ENCODE measurements at regions not wholly inside any gene's neighbourhood (a gene's known extent, or its start where the extent isn't known, plus 50 kb on each side); places are given as distances from the start of the nearest gene placed in this dataset.

- no peak overlapping the region for H3K4me3 Mint-ChIP-seq
- H3K4me1 Mint-ChIP-seq (ENCODE audit: low read depth): no peaks in the 10 kb centered on the region
- DNase-seq (no peak), ATAC-seq (replicated peaks in 1 of 2) (no peak)
- H3K36me3 Mint-ChIP-seq (ENCODE audit: insufficient read depth in 2 of 2): no peaks in the 10 kb centered on the region
- peaks cover 10 to 15% of the 10 kb centered on the region in 2 donors for H3K9me3 Mint-ChIP-seq
- H3K27ac Mint-ChIP-seq: no peak overlapping the region
- H3K27me3 Mint-ChIP-seq (ENCODE audit: low read depth): no peaks in the 10 kb centered on the region
Measured at GRCh38 chr3:175985781-175986180, 1126.6 kb downstream of the NAALADL2 start.

GRCh38 chr3:175983379-175983778 is 1124.2 kb downstream of the NAALADL2 start:
- no peak for DNase-seq
- H3K36me3 Mint-ChIP-seq (ENCODE audit: insufficient read depth in 2 of 2): no peaks in the 10 kb centered on the region
- peaks cover 9 to 16% of the 10 kb centered on the region in 2 donors for H3K9me3 Mint-ChIP-seq
- no peak for ATAC-seq (replicated peaks in 1 of 2)
- no peak overlapping the region for H3K27ac Mint-ChIP-seq
- H3K4me1 Mint-ChIP-seq (ENCODE audit: low read depth): no peaks in the 10 kb centered on the region
- no peaks in the 10 kb centered on the region for H3K27me3 Mint-ChIP-seq (ENCODE audit: low read depth)
- H3K4me3 Mint-ChIP-seq: no peak overlapping the region

GRCh38 chr3:175980486-175981090 is 1121.5 kb downstream of the NAALADL2 start:
- Mint-ChIP-seq H3K27ac (no peak overlapping the region), H3K4me1 (ENCODE audit: low read depth) (no peaks in the 10 kb centered on the region), H3K36me3 (ENCODE audit: insufficient read depth in 2 of 2) (no peaks in the 10 kb centered on the region), H3K9me3 (peaks cover 2 to 6% of the 10 kb centered on the region in 2 donors), H3K4me3 (no peak overlapping the region), H3K27me3 (ENCODE audit: low read depth) (no peaks in the 10 kb centered on the region)
- ATAC-seq (replicated peaks in 1 of 2): no peak
- no peak for DNase-seq

GRCh38 chr3:175977968-175978752 is 1119.0 kb downstream of the NAALADL2 start:
- no peaks in the 10 kb centered on the region for H3K27me3 Mint-ChIP-seq (ENCODE audit: low read depth)
- no peak overlapping the region for H3K27ac Mint-ChIP-seq
- DNase-seq (no peak), ATAC-seq (replicated peaks in 1 of 2) (no peak)
- H3K36me3 Mint-ChIP-seq (ENCODE audit: insufficient read depth in 2 of 2): no peaks in the 10 kb centered on the region
- H3K4me3 Mint-ChIP-seq: no peak overlapping the region
- H3K4me1 Mint-ChIP-seq (ENCODE audit: low read depth): no peaks in the 10 kb centered on the region
- peaks cover 2% of the 10 kb centered on the region in 2 donors for H3K9me3 Mint-ChIP-seq

GRCh38 chr3:175969456-175969855 is 1110.3 kb downstream of the NAALADL2 start:
- Mint-ChIP-seq H3K9me3 (peaks cover 12 to 20% of the 10 kb centered on the region in 2 donors), H3K4me3 (no peak overlapping the region), H3K36me3 (ENCODE audit: insufficient read depth in 2 of 2) (no peaks in the 10 kb centered on the region), H3K27ac (no peak overlapping the region), H3K4me1 (ENCODE audit: low read depth) (no peaks in the 10 kb centered on the region), H3K27me3 (ENCODE audit: low read depth) (no peaks in the 10 kb centered on the region)
- ATAC-seq (replicated peaks in 1 of 2) (no peak), DNase-seq (no peak)

GRCh38 chr3:175965036-175965435 is 1105.9 kb downstream of the NAALADL2 start:
- H3K4me3 Mint-ChIP-seq: no peak overlapping the region
- H3K27ac Mint-ChIP-seq: no peak overlapping the region
- ATAC-seq (replicated peaks in 1 of 2) (no peak), DNase-seq (no peak)
- H3K4me1 Mint-ChIP-seq (ENCODE audit: low read depth): no peaks in the 10 kb centered on the region
- H3K9me3 Mint-ChIP-seq: peaks cover 14 to 21% of the 10 kb centered on the region in 2 donors
- H3K27me3 Mint-ChIP-seq (ENCODE audit: low read depth): no peaks in the 10 kb centered on the region
- H3K36me3 Mint-ChIP-seq (ENCODE audit: insufficient read depth in 2 of 2): no peaks in the 10 kb centered on the region

- no peaks in the 10 kb centered on the region for H3K4me1 Mint-ChIP-seq (ENCODE audit: low read depth)
- H3K36me3 Mint-ChIP-seq (ENCODE audit: insufficient read depth in 2 of 2): peaks cover 0 to 1% of the 10 kb centered on the region in 2 donors
- no peak for ATAC-seq (replicated peaks in 1 of 2)
Measured at GRCh38 chr3:175957427-175957826, 1098.3 kb downstream of the NAALADL2 start.

GRCh38 chr3:175956964-175957363 is 1097.8 kb downstream of the NAALADL2 start:
- Mint-ChIP-seq H3K9me3 (peaks cover 8 to 16% of the 10 kb centered on the region in 2 donors), H3K4me1 (ENCODE audit: low read depth) (no peaks in the 10 kb centered on the region), H3K27me3 (ENCODE audit: low read depth) (no peaks in the 10 kb centered on the region), H3K36me3 (ENCODE audit: insufficient read depth in 2 of 2) (peaks cover 0 to 1% of the 10 kb centered on the region in 2 donors), H3K4me3 (no peak overlapping the region), H3K27ac (no peak overlapping the region)
- DNase-seq (no peak), ATAC-seq (replicated peaks in 1 of 2) (no peak)

More at GRCh38 chr3:175957427-175957826, 1098.3 kb downstream of the NAALADL2 start:
- Mint-ChIP-seq H3K4me3 (no peak overlapping the region), H3K27me3 (ENCODE audit: low read depth) (no peaks in the 10 kb centered on the region), H3K9me3 (peaks cover 8 to 14% of the 10 kb centered on the region in 2 donors), H3K27ac (no peak overlapping the region)
- DNase-seq: no peak

GRCh38 chr3:175951047-175951694 is 1092.0 kb downstream of the NAALADL2 start:
- peaks cover 7 to 8% of the 10 kb centered on the region in 2 donors for H3K9me3 Mint-ChIP-seq
- no peak overlapping the region for H3K27ac Mint-ChIP-seq
- no peaks in the 10 kb centered on the region for H3K27me3 Mint-ChIP-seq (ENCODE audit: low read depth)
- ATAC-seq (replicated peaks in 1 of 2): no peak
- DNase-seq: no peak
- H3K36me3 Mint-ChIP-seq (ENCODE audit: insufficient read depth in 2 of 2): peaks cover under 1 to 1% of the 10 kb centered on the region in 2 donors
- no peak overlapping the region for H3K4me3 Mint-ChIP-seq
- no peaks in the 10 kb centered on the region for H3K4me1 Mint-ChIP-seq (ENCODE audit: low read depth)

- H3K4me1 Mint-ChIP-seq (ENCODE audit: low read depth): no peaks in the 10 kb centered on the region
- DNase-seq: no peak
- ATAC-seq (replicated peaks in 1 of 2): no peak
- H3K4me3 Mint-ChIP-seq: no peak overlapping the region
- H3K27ac Mint-ChIP-seq: no peak overlapping the region
- no peaks in the 10 kb centered on the region for H3K27me3 Mint-ChIP-seq (ENCODE audit: low read depth)
- H3K9me3 Mint-ChIP-seq: peaks cover 10 to 15% of the 10 kb centered on the region in 2 donors
- H3K36me3 Mint-ChIP-seq (ENCODE audit: insufficient read depth in 2 of 2): peaks cover 4 to 7% of the 10 kb centered on the region in 2 donors
Measured at GRCh38 chr3:175948041-175948440, 1088.9 kb downstream of the NAALADL2 start.

- H3K27ac Mint-ChIP-seq: no peak overlapping the region
- H3K36me3 Mint-ChIP-seq (ENCODE audit: insufficient read depth in 2 of 2): peaks cover 4 to 12% of the 10 kb centered on the region in 2 donors
- H3K4me1 Mint-ChIP-seq (ENCODE audit: low read depth): no peaks in the 10 kb centered on the region
- no peak overlapping the region for H3K4me3 Mint-ChIP-seq
- H3K27me3 Mint-ChIP-seq (ENCODE audit: low read depth): no peaks in the 10 kb centered on the region
- peaks cover 15 to 16% of the 10 kb centered on the region in 2 donors for H3K9me3 Mint-ChIP-seq
- ATAC-seq (replicated peaks in 1 of 2) (no peak), DNase-seq (peak in 1 of 2 donors; percentile 1)
Measured at GRCh38 chr3:175941352-175941751, 1082.2 kb downstream of the NAALADL2 start.

- DNase-seq: no peak
- no peak for ATAC-seq (replicated peaks in 1 of 2)
- Mint-ChIP-seq H3K4me3 (no peak overlapping the region), H3K27ac (no peak overlapping the region), H3K27me3 (ENCODE audit: low read depth) (no peaks in the 10 kb centered on the region), H3K4me1 (ENCODE audit: low read depth) (no peaks in the 10 kb centered on the region), H3K9me3 (peaks cover 14 to 17% of the 10 kb centered on the region in 2 donors), H3K36me3 (ENCODE audit: insufficient read depth in 2 of 2) (peaks cover 4 to 9% of the 10 kb centered on the region in 2 donors)
Measured at GRCh38 chr3:175940881-175941280, 1081.7 kb downstream of the NAALADL2 start.

GRCh38 chr3:175940243-175940642 is 1081.1 kb downstream of the NAALADL2 start:
- Mint-ChIP-seq H3K27ac (no peak overlapping the region), H3K9me3 (peaks cover 15 to 17% of the 10 kb centered on the region in 2 donors), H3K4me1 (ENCODE audit: low read depth) (no peaks in the 10 kb centered on the region), H3K36me3 (ENCODE audit: insufficient read depth in 2 of 2) (peaks cover 4 to 8% of the 10 kb centered on the region in 2 donors), H3K27me3 (ENCODE audit: low read depth) (no peaks in the 10 kb centered on the region), H3K4me3 (no peak overlapping the region)
- DNase-seq (no peak), ATAC-seq (replicated peaks in 1 of 2) (no peak)
